Tibial artery (tissue), 4 donors: ENCODE measurements at regions not wholly inside any gene's neighbourhood (a gene's known extent, or its start where the extent isn't known, plus 50 kb on each side); places are given as distances from the start of the nearest gene placed in this dataset.

ENCODE experiments used
- DNase-seq, 2 donors: peaks; one replicate each; pipeline ENCODE4 v3.0.0-alpha.2; 2019
- H3K27ac ChIP-seq, 2 donors: fragments of 200-600 bp; sonication (generic) in 1 of 2; 1 replicate in 1 of 2; 2 replicates in 1 of 2; pipeline ENCODE4 v1.5.1; 2018 to 2019; ENCODE audit warnings: mild to moderate bottlenecking in 1 of 2
- H3K27me3 ChIP-seq, 2 donors: fragments of 200-600 bp; sonication (generic) in 1 of 2; one replicate each; pipeline versions ENCODE4 v1.5.1 to v1.6.0; 2016 to 2019
- H3K36me3 ChIP-seq, 3 donors: fragments of 200-600 bp; sonication (generic) in 2 of 3; one replicate each; pipeline ENCODE4 v1.5.1; 2016 to 2019; ENCODE audit warnings: mild to moderate bottlenecking in 2 of 3
- H3K4me1 ChIP-seq, 4 donors: fragments of 200-600 bp; sonication (generic) in 2 of 4; 1 replicate in 3 of 4; 2 replicates in 1 of 4; pipeline ENCODE4 v1.5.1; 2016 to 2019
- H3K4me3 ChIP-seq, 2 donors: fragments of 200-600 bp; sonication (generic) in 1 of 2; 1 replicate in 1 of 2; 2 replicates in 1 of 2; pipeline ENCODE4 v1.5.1; 2018 to 2019; ENCODE audit warnings: mild to moderate bottlenecking in 2 of 2
- H3K9me3 ChIP-seq, 3 donors: fragments of 200-600 bp; sonication (generic) in 1 of 3; one replicate each; pipeline ENCODE4 v1.5.1; 2016 to 2019
- intact Hi-C: fragments of 100-400 bp; cut with DNase I; formaldehyde crosslinking; loops from one replicate; pipeline ENCODE4 v1.15.0; 2023; ENCODE audit warnings: low total_unique reads
- TF ChIP-seq, protein P1 (sequence below), 2 experiments: fragments of 200-600 bp in 1 of 2; fragments of 450-650 bp in 1 of 2; IDR thresholded peaks; one replicate each; pipeline ENCODE4 v1.5.1; 2017 to 2019; ENCODE audit warnings: antibody characterized with exemption in 2 of 2, mild to moderate bottlenecking in 1 of 2, moderate library complexity in 1 of 2

DNA sequence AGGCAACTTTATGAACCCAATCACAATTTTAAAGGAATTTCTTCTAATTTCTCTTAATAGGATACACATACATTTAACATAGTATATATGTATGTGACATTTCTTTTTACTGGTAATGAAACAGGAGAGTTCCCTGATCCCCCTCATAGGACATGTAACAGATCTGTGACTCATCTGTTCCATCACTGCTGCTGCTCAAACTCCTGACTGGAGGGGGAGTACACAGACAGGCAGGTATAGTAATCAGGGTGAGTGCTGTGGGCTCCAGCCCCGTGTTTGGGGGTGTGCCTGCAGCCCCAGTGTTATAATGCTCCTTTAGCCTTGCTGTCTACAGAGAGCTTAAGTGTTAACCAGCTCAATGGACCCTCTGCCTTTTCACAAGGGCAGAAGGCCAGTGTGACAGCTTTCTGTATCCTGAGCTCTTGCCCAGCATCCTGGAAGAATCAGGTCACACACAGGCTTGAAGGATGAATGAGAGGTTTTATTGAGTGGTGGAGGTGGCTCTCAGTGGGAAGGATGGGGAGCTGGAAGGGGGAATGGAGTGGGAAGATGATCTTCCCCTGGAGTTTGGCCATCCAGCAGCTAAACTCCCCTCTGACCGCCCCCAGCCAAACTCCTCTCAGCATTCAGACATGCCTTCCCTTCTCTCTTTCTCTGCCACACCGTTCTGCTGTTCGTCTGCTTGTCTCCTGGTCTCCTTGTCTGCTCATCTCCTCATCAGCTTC, 161.3 kb downstream of the ZNF608 start:
- Histone ChIP-seq H3K4me3 (no peak overlapping the region), H3K9me3 (peaks cover 0 to 7% (median 0%) of the 10 kb centered on the region in 3 donors), H3K4me1 (peaks cover 0 to 3% (median 0%) of the 10 kb centered on the region in 4 donors), H3K27me3 (no peaks in the 10 kb centered on the region), H3K27ac (no peak overlapping the region), H3K36me3 (no peaks in the 10 kb centered on the region)
- TF ChIP-seq, protein P1, sequence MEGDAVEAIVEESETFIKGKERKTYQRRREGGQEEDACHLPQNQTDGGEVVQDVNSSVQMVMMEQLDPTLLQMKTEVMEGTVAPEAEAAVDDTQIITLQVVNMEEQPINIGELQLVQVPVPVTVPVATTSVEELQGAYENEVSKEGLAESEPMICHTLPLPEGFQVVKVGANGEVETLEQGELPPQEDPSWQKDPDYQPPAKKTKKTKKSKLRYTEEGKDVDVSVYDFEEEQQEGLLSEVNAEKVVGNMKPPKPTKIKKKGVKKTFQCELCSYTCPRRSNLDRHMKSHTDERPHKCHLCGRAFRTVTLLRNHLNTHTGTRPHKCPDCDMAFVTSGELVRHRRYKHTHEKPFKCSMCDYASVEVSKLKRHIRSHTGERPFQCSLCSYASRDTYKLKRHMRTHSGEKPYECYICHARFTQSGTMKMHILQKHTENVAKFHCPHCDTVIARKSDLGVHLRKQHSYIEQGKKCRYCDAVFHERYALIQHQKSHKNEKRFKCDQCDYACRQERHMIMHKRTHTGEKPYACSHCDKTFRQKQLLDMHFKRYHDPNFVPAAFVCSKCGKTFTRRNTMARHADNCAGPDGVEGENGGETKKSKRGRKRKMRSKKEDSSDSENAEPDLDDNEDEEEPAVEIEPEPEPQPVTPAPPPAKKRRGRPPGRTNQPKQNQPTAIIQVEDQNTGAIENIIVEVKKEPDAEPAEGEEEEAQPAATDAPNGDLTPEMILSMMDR (IDR thresholded peaks at IDR 0.05), result no peak
- intact Hi-C loops, result no loop called here
- DNase-seq, result no peak

DNA sequence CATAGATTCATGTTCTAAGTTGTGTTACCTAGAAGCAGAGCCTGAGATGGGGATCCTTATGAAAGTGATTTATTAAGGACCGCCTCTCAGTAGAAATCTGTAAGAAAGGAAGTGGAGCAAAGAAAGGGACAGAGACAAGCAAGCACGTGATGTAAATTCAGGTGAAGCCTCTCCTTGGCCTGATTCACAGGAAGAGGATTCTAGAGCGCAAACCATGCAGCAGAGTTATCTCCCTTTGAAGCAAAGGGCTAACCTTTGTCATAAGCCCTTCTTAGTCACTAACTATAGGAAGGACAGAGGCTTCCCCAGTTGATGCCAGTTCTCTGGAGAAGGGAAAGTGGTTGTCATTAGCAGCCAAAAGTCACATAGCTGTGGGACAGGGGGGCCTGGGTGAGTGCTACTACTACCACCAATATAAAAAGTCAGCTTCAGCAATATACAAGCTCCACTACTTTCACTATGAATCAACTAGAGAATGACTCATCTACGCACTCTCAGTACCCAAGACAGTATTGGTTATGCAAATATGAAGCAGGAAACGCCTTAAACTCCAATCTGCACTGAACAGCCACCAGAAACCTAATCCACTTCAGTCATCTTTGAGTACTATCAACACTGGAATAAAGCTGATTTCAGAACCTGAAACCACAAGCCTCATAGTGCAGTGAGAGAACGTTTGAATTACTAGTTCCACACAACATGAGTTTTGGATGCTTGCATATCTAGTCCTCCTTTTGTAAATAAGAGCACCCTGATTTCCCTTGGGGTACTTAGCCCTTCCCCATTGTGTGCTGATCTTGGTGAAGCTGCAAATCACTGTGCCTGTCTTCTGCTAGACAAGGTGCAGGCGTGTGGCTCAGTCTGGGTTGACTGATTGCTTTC, 162.7 kb downstream of the ZNF608 start:
- Histone ChIP-seq H3K4me3 (no peak overlapping the region), H3K9me3 (peaks cover 0 to 7% (median 0%) of the 10 kb centered on the region in 3 donors), H3K27ac (no peak overlapping the region), H3K4me1 (peaks cover 0 to 3% (median 0%) of the 10 kb centered on the region in 4 donors), H3K27me3 (no peaks in the 10 kb centered on the region), H3K36me3 (no peaks in the 10 kb centered on the region)
- TF ChIP-seq, protein P1 (IDR thresholded peaks at IDR 0.05), result no peak
- no peak for DNase-seq
- intact Hi-C loops, result no loop called here

DNA sequence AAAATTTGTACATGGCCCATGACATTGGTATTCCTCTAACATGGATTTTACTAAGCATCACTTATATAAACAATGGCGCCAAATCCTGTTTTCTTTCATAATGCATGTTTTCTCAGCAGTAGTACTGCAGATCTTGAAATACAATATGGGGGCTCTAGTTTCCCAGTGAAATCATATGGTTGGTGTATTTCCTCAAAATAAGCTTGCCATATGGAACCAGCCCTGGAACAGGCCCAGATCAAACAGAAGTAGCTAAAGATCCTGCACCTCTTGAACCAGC, 163.9 kb downstream of the ZNF608 start:
- Histone ChIP-seq H3K27me3 (no peaks in the 10 kb centered on the region), H3K27ac (no peak overlapping the region), H3K4me3 (no peak overlapping the region), H3K4me1 (peaks cover 0 to 3% (median 0%) of the 10 kb centered on the region in 4 donors), H3K36me3 (no peaks in the 10 kb centered on the region), H3K9me3 (peaks cover 0 to 7% (median 0%) of the 10 kb centered on the region in 3 donors)
- no peak for DNase-seq
- TF ChIP-seq, protein P1 (IDR thresholded peaks at IDR 0.05), result no peak
- intact Hi-C loops, result no loop called here

DNA sequence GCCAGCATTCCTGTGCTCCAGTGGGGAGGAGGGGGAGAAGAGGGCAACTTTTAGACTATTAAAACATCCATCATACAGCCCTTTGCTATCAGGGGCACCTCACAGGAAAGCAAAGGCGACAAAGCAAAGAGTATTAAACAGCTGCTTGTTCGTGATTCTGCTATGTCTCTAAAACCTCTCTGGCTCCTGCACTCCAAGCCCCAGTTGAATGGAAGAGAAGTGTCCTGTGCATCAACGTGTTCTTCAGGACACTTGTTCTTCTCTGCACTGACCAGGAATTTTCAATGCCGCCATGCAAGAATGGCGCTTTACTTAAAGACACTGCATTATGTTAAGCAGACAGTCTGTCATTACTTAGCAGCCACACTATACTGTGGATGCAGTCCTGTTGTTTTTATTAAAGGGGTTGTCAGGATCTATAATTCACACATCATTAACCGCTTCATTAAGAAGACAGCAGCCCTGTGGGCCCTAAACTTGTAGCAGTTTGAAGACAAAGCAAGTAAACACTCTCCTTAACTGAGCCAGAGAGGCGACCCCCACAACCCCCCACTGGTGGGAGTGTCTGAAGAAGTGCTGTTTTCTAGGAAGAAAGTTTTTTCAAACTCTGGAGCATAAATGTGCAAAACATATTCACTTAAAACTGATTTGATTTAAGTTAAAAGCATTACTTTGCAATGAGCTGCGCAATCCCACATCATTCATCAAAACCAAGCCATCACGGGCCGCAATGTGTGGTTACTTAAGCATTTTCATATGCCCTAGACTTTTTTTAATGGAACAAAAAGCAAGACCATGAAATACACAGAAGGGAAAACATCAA, 164.5 kb downstream of the ZNF608 start:
- TF ChIP-seq, protein P1 (IDR thresholded peaks at IDR 0.05), result no peak

DNA sequence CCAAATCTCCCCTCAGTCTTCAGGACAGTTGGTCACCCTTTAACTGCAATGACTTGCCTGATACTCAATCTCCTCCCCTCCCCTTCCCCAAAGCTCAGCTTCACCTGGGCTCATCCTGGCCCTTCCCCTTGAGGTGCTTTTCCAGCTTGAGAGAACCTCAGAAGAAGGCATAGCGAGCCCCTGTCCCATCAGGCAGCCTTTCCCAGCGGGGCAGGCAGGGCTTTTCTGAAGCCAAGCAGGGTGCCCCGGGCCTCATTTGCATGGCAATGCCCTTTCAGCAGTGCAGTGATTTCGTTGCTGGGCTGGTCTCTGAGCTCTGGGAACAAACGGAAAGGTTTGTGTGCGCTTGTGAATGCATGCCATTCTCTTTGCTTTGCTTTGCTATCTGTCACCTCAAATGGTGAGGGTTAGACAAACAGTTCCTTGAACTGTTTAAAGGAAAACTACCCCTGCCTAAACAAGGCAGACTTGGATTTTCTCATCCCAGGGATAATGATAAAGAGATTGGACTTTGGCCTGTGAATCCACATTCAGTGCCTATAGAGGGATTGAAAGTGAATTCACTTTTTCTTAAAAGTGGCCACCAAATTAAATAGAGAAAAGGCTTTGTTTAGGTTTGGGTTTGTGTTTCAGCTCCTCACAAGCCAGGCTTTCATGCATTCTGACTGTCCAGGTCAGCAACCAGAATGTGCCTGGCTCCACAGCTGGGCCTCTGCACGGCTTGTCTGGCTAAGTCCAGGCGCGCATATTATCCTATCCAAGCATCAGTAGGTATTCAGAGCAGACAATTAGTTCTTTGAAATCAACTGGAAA, 165.3 kb downstream of the ZNF608 start:
- intact Hi-C loops, result no loop called here
- Histone ChIP-seq H3K27me3 (no peaks in the 10 kb centered on the region), H3K4me1 (peaks cover 0 to 3% (median 0%) of the 10 kb centered on the region in 4 donors), H3K27ac (no peak overlapping the region), H3K36me3 (no peaks in the 10 kb centered on the region), H3K9me3 (peaks cover 0 to 7% (median 0%) of the 10 kb centered on the region in 3 donors), H3K4me3 (no peak overlapping the region)
- DNase-seq, result no peak
- TF ChIP-seq, protein P1 (IDR thresholded peaks at IDR 0.05), result no peak

More for the DNA sequence above, 164.5 kb downstream of the ZNF608 start:
- intact Hi-C loops, result no loop called here
- no peak for DNase-seq
- no peaks in the 10 kb centered on the region for H3K36me3 ChIP-seq
- no peak overlapping the region for H3K27ac ChIP-seq
- H3K9me3 ChIP-seq, result peaks cover 0 to 7% (median 0%) of the 10 kb centered on the region in 3 donors
- H3K27me3 ChIP-seq, result no peaks in the 10 kb centered on the region
- H3K4me3 ChIP-seq, result no peak overlapping the region
- H3K4me1 ChIP-seq, result peaks cover 0 to 3% (median 0%) of the 10 kb centered on the region in 4 donors
